HEK293T (cell line): ENCODE measurements at regions not wholly inside any gene's neighbourhood (a gene's known extent, or its start where the extent isn't known, plus 50 kb on each side); places are given as distances from the start of the nearest gene placed in this dataset.
"Not testable (repeated sequence)": the region's sequence is repeated elsewhere in the genome, so short reads cannot be mapped to it uniquely, and the experiment has no call there.

Source experiments
- BHLHE40 ChIP-seq: fragments of 450-650 bp; IDR thresholded peaks from 2 replicates; pipeline ENCODE4 v1.6.1; 2016; ENCODE audit warnings: mild to moderate bottlenecking, moderate library complexity, borderline replicate concordance
- CTBP1 ChIP-seq: fragments of 450-650 bp; IDR thresholded peaks from 2 replicates; pipeline ENCODE4 v1.6.1; 2016; ENCODE audit warnings: borderline replicate concordance
- ELF4 ChIP-seq: fragments of 450-650 bp; IDR thresholded peaks from 2 replicates; pipeline ENCODE4 v1.6.1; 2017; ENCODE audit warnings: antibody characterized with exemption
- FOXK2 ChIP-seq: fragments of 450-650 bp; IDR thresholded peaks from 2 replicates; pipeline ENCODE4 v1.6.1; 2016; ENCODE audit warnings: mild to moderate bottlenecking
- LEF1 ChIP-seq: fragments of 450-650 bp; IDR thresholded peaks from 2 replicates; pipeline ENCODE4 v1.6.1; 2017; ENCODE audit warnings: mild to moderate bottlenecking, borderline replicate concordance
- PKNOX1 ChIP-seq: fragments of 450-650 bp; IDR thresholded peaks from 2 replicates; pipeline ENCODE4 v1.6.1; 2016
- SP1 ChIP-seq: fragments of 450-650 bp; IDR thresholded peaks from 2 replicates; pipeline ENCODE4 v1.6.1; 2017
- SUZ12 ChIP-seq: fragments of 450-650 bp; IDR thresholded peaks from 2 replicates; pipeline ENCODE4 v1.6.1; 2016; ENCODE audit warnings: mild to moderate bottlenecking
- TARDBP ChIP-seq: fragments of 450-650 bp; IDR thresholded peaks from 2 replicates; pipeline ENCODE4 v1.6.1; 2016
- ZNF384 ChIP-seq: fragments of 450-650 bp; IDR thresholded peaks from 2 replicates; pipeline ENCODE4 v1.6.1; 2016

DNA sequence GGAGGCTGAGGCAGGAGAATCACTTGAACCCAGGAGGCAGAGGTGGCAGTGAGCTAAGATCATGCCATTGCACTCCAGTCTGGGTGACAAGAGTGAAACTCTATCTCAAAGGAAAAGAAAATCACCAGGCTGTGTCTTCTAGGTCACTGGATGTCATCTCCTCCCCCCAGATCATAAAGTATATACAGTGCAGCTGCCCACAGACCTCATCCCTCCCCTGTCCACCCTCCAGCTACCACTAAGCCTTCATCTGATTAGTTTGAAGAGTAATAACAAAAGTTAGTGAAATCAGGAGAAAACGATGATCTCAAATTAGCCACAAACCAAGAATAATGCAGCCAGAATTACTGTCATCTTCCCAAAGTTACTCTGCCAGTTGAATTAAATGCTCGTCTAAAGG lies 117.2 kb downstream of the ZNF22 start:
- not testable (repeated sequence) for TF ChIP-seq SUZ12, FOXK2, SP1, BHLHE40, ZNF384, TARDBP, PKNOX1, ELF4, CTBP1, LEF1
